Astrocyte of the cerebellum (primary cell): ENCODE measurements at regions not wholly inside any gene's neighbourhood (a gene's known extent, or its start where the extent isn't known, plus 50 kb on each side); places are given as distances from the start of the nearest gene placed in this dataset.

ENCODE experiments used
- DNase-seq: peaks from one replicate; pipeline ENCODE4 v3.0.0-alpha.2; 2011; ENCODE audit warnings: low read depth
- H3K4me3 ChIP-seq: 2 replicates; pipeline ENCODE4 v1.5.1; 2011; ENCODE audit warnings: mild to moderate bottlenecking, low read depth, low read length, moderate library complexity
- in situ Hi-C: cut with HindIII; loops from 2 replicates; pipeline ENCODE4 v1.10.0; 2017; ENCODE audit warnings: low sequenced_read_pairs
- TF ChIP-seq, protein P1 (sequence below): IDR thresholded peaks from 2 replicates; pipeline ENCODE4 v1.5.1; 2012; ENCODE audit warnings: low read length, low read depth, moderate library complexity, mild to moderate bottlenecking; ENCODE audit errors: missing control alignments

DNA sequence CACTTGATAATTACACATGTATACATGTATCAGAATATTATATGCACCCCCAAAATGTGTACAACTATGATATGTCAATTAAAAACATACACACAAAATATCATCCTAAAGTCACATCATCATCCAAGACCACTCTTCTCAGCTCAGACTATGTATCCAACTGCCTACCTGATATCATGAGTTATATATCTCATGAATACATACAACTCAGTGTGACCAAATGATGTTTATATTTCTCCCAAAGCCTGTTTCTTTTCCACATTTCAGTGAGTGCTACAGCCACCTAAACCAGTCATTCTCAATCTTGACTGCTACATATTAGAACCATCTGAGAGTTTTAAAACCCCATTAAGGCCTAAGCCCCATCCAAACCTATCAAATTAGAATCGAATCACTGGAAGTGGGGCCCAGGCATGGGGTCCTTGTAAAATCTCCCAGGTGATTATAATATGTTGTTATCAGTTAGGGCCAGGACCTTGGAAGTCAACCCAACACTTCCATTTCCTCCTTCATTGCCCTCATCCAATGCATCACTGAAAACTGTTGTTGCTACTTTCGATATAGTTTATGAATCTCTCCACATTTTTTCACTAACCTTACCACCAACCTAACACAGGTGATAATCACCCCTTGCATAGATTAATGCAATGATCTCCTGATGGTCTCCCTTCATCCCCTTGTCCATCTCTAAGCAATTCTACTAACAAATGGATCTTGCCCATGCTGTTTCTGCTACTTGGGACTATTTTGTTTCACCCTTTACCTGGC lies 53.8 kb upstream of the ITGB8 start:
- in situ Hi-C loops, result no loop called here
- DNase-seq, result no peak
- TF ChIP-seq, protein P1, sequence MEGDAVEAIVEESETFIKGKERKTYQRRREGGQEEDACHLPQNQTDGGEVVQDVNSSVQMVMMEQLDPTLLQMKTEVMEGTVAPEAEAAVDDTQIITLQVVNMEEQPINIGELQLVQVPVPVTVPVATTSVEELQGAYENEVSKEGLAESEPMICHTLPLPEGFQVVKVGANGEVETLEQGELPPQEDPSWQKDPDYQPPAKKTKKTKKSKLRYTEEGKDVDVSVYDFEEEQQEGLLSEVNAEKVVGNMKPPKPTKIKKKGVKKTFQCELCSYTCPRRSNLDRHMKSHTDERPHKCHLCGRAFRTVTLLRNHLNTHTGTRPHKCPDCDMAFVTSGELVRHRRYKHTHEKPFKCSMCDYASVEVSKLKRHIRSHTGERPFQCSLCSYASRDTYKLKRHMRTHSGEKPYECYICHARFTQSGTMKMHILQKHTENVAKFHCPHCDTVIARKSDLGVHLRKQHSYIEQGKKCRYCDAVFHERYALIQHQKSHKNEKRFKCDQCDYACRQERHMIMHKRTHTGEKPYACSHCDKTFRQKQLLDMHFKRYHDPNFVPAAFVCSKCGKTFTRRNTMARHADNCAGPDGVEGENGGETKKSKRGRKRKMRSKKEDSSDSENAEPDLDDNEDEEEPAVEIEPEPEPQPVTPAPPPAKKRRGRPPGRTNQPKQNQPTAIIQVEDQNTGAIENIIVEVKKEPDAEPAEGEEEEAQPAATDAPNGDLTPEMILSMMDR, result no peak

GRCh38 chr7:20279979-20280378 lies 50.7 kb upstream of the ITGB8 start:
- TF ChIP-seq, protein P1, result no peak
- no peak overlapping the region for H3K4me3 ChIP-seq
- in situ Hi-C loops, result no loop called here
- DNase-seq, result no peak

More for the DNA sequence above, 53.8 kb upstream of the ITGB8 start:
- H3K4me3 ChIP-seq, result no peak overlapping the region

GRCh38 chr7:20280475-20281351 lies 50.0 kb upstream of the ITGB8 start:
- H3K4me3 ChIP-seq, result no peak overlapping the region
- in situ Hi-C loops, result no loop called here
- DNase-seq, result peak; percentile 82
- TF ChIP-seq, protein P1, result no peak
